NK-92 treated with Interleukin-12 subunit alpha and Interleukin-12 subunit beta, amount 100 ng/mL, for 24 hours (cell line): ENCODE measurements at regions not wholly inside any gene's neighbourhood (a gene's known extent, or its start where the extent isn't known, plus 50 kb on each side); places are given as distances from the start of the nearest gene placed in this dataset.
"Not testable (repeated sequence)": the region's sequence is repeated elsewhere in the genome, so short reads cannot be mapped to it uniquely, and the experiment has no call there.

Experiments used
- DNase-seq: peaks from one replicate; lab custom pipeline; 2025; lab: John Stamatoyannopoulos, UW

- no peak for DNase-seq
Observed at GRCh38 chr5:89662499-89662898, 747.1 kb downstream of the CETN3 start.

GRCh38 chr5:89638871-89639270 is 755.9 kb upstream of the MEF2C start:
- DNase-seq: no peak

GRCh38 chr5:89634176-89634575 is 751.2 kb upstream of the MEF2C start:
- DNase-seq: not testable (repeated sequence)

GRCh38 chr5:89630064-89630463 is 747.1 kb upstream of the MEF2C start:
- not testable (repeated sequence) for DNase-seq

GRCh38 chr5:89628876-89629635 is 746.1 kb upstream of the MEF2C start:
- no peak for DNase-seq

- no peak for DNase-seq
Observed at GRCh38 chr5:89615839-89616518, 733.0 kb upstream of the MEF2C start.

GRCh38 chr5:89613222-89613956 is 730.4 kb upstream of the MEF2C start:
- no peak for DNase-seq

GRCh38 chr5:89606939-89607534 is 724.1 kb upstream of the MEF2C start:
- DNase-seq: no peak

- DNase-seq: no peak
Observed at GRCh38 chr5:89604342-89604741, 721.4 kb upstream of the MEF2C start.

- DNase-seq: no peak
Observed at GRCh38 chr5:89601880-89602279, 718.9 kb upstream of the MEF2C start.

GRCh38 chr5:89597878-89598277 is 714.9 kb upstream of the MEF2C start:
- DNase-seq: no peak

- DNase-seq: no peak
Observed at GRCh38 chr5:89596821-89597220, 713.8 kb upstream of the MEF2C start.

GRCh38 chr5:89595056-89595455 is 712.1 kb upstream of the MEF2C start:
- no peak for DNase-seq

GRCh38 chr5:89584339-89584956 is 701.5 kb upstream of the MEF2C start:
- no peak for DNase-seq

GRCh38 chr5:89583534-89583933 is 700.5 kb upstream of the MEF2C start:
- no peak for DNase-seq

- DNase-seq: no peak
Observed at GRCh38 chr5:89582768-89583339, 699.9 kb upstream of the MEF2C start.

GRCh38 chr5:89580976-89581375 is 698.0 kb upstream of the MEF2C start:
- no peak for DNase-seq

- DNase-seq: no peak
Observed at GRCh38 chr5:89575319-89575718, 692.3 kb upstream of the MEF2C start.

- no peak for DNase-seq
Observed at GRCh38 chr5:89573345-89573744, 690.4 kb upstream of the MEF2C start.

- DNase-seq: no peak
Observed at GRCh38 chr5:89572696-89573095, 689.7 kb upstream of the MEF2C start.

- DNase-seq: no peak
Observed at GRCh38 chr5:89570557-89570956, 687.6 kb upstream of the MEF2C start.

- DNase-seq: no peak
Observed at GRCh38 chr5:89566340-89566739, 683.4 kb upstream of the MEF2C start.
